ENCODE measurements at regions not wholly inside any gene's neighbourhood (a gene's known extent, or its start where the extent isn't known, plus 50 kb on each side); places are given as distances from the start of the nearest gene placed in this dataset.
A peak's percentile ranks its signal among the peaks of the same experiment; 100 is the strongest.

DNA sequence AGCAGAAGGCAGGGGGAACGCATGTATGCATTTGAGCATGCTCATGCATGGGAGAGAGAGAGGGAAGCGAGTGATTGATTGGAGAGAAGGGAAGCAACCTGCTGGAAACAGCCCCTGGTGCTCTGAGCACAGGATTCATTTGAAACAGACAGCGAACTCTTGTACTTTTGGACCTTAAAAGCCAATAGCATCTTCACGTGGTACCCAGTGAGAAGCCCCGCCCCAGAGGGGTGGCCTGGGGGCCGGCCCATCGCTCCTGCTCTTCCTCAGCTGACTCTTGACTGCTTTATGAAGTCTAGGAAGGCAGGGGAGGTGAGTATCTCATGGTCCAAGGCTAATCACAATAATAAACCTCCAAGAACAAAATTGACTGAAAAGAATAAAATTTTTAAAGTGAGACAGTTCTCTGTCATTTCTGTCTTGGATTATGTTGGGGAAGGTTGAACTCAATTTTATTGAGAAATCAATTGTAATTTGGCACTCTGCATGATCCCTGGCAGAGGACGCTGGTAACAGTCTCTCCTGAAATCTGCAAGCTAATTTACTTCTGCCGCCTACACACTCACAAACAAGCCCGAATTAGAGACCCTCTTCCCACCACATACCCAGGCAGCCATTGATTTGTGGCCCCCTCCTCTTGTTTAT is 168.2 kb upstream of the PPARGC1A start:
- no peak for DNase-seq (ENCODE audit: low read depth)

DNA sequence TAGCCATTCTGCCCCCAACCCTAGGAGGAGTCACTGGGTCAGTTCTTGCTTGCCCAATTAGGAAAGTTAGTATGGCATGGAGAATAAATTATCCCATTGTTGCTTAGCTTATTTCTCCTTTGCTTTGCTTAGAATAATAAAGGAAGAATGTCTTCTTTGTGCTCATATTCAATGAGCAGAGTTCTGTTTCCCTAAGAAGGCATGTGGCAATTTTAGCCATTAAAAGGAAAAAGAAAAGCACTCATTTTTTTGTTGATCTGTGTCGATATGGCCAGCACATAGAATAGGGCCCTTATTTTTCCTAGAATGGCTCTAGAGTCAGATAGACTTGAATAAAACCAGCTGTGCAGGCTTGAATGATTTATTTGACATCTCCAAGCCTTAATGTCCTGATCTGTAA is 166.4 kb upstream of the PPARGC1A start:
- DNase-seq (ENCODE audit: low read depth): no peak

DNA sequence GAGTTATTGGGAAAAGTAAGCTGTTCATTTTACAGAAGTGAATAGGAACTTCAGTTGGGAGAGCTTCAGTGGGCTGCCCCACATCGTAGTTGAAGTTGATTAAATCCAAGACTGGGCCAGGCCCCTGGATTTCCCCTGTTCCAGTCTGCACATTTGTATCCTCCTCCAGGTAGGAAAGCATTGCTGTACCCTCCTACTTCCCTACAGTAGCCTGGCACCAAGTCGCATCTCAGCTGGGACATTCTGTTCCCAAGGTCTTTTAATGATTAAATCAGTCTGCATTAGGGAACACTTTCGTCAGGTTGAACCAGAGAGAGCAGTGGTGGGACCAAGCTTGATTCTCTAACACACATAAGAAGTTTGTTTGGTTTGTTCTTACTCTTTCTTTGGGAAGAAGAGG is 165.8 kb upstream of the PPARGC1A start:
- no peak for DNase-seq (ENCODE audit: low read depth)

DNA sequence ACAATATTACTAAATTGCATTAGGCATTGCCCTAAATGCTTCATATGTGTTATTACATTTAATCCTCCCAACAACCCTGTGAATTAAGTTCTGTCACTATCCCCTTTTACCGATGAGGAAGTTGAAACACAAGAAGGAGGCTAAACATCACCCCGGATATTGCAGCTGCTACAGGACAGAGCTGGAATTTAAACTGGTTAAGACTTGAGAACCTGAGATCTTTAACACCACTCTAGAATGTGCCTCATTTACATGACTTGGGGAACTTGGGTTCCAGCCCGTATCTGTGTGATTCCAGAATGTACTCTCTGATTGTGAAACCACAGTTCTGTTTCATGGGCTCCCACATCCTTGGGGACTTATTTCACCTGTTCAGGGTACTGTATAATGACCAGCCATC is 165.1 kb upstream of the PPARGC1A start:
- DNase-seq (ENCODE audit: low read depth): no peak

DNA sequence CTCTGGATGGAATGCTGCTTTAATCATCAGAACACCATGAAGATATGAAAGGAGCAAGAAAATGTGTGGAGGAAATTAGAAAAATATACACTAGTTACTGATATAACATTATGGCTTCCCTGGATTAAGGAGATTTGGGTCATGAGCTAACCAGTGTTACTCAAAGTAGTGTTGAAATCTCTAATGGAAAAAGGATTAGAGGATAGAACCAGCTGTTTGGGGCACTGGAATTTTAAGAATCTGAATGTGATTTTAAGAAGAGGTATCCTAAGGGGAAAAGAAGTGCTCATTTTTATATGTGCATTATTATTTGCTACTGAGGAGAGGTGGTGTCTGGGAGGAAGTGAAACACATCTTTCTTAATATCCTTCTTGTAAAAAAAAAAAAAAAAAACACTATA is 164.1 kb upstream of the PPARGC1A start:
- DNase-seq (ENCODE audit: low read depth): no peak

DNA sequence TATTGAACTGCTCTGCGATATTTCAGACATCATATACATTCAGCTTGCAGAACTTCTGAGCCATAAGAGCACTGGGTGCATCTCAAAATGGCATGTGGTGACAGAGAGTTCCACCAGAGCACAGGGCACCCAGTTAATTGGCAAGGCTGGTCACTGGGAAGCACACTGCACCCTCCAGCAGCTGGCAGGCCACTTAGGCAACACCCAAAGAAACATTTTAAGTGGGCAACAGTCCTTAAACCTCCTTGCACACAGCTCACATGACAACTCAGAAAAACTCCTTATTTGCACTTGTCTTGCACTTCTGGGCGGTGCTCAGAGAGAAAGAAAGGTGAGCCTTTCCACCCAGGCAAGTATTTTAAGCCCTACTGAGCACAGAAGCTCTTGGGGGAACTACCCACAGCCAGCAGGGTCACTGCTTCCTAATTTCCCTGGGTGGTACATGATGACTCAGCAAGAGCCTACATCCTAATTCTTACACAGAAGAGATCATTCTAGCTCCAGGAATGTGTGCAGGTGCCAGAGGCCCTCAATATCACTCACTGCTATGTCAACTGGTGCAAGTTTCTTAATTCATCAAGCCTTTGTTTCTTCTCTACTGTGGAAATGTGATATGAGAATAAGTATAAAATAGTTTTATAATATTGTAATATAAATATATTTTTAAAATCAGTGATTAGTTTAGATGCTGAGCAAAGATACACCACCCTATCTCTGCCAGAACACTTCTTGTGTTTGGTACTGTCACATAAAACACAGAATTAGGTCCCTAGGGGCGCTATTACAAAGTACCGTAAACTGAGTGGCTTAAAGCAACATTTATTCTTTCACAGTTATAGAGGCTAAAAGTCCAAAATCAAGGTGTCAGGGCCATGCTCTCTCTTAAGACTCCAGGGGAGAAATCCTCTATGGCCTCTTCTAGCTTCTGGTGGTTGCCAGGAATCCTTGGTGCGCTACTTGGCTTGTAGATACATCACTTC is 155.1 kb upstream of the PPARGC1A start:
- no peak for DNase-seq (ENCODE audit: low read depth)

DNA sequence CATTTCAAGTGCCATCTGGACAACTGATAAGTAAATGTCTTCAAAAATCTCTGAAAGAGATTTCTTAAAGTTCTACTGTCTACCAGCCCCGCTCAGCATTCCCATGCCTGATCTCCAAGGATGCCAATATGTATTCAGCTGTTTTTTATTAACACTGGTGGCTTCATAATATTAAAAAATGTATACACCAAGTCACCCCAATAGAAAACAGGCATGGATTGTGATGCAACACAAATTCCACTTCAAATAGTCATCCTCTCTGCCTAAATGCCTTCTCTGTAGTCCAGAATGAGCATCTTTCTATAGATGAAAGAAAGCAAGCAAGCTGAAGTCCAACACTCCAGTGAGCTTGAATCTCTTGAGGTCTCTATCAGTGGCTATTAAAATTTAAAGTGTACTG is 152.2 kb upstream of the PPARGC1A start:
- DNase-seq (ENCODE audit: low read depth): peak; percentile 68

DNA sequence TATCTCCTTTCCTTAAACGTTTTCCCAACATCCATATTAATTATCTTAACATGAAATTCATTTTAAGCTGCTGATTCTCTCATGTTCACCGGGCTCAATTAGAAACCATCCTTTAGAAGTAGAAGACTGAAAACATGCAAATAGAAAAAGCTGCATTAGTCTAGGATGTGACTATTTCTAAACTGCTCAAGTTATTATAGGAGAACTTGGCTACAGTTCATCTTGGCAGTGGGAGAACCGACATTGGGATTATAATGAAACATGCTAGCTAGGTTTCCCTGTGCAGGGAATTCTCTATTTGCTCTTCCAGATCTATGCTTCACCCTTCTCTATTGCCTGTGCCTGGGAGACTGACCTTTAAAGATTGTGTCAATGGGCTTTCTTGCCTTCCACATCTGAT is 151.0 kb upstream of the PPARGC1A start:
- DNase-seq (ENCODE audit: low read depth): no peak

DNA sequence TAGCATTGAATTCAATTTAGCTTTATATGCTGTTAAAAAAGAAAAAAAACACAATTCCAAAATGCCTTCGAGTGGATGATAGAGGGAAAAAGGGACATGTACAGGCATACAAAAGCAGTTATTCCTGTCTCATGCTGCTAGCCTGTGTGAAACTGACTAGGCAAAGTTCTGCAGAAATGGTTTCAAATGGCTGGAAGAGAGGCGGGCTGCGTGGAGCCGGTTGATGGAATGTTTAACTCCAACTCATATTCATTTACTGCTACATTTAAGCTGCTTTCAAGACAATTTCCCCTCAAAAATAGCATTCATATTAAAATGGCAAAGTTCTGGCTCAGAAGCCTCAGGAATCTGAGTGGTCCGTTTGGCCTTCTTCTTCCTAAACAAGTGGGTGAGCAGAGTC is 143.8 kb upstream of the PPARGC1A start:
- no peak for DNase-seq (ENCODE audit: low read depth)

DNA sequence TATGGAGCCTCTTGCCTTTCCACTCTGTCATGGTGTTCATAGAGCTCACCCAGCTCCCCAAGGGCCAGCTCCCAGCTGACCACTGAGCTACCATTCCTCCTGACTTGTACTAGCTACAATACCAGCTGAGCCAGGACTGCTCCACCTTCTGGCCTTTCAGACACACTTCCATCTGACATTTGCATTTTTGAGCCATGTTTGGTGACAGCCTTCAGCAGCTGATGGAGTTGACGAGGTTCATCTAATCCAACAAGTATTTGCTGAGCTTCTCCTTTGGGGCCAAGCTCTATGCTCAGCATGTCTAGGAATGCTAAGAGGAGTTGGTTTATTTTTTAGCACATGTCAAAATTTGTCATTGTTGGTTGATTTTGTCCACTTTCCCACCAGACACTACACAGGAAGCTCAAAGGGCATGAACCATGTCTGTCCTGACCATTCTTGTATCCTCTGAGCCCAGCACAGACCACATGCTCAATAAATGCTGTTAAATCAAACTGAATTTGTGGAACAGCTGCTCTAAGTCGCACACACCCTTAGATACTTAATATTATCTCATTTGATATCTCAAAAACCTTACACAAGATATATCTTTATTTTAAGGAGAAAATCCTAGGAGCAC is 142.6 kb upstream of the PPARGC1A start:
- DNase-seq (ENCODE audit: low read depth): no peak

DNA sequence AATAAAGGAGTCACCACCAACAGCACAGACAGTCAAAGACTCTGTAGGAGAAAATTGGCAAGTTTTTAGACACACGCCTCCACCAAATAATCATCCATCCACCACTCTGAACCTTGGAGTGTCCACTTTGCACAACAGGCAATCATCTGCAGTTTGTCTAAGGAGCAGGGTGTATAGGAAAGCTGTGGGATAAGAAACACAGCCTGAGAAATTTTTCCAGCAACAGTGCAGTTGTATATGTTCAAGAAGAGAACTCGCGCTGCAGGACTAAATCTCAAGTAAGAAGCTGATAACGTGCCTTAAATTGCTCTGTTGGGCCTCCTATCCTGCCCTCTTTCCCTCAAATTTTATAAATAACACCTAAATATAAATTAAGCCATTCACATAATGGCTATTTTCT is 136.7 kb upstream of the PPARGC1A start:
- DNase-seq (ENCODE audit: low read depth): no peak

DNA sequence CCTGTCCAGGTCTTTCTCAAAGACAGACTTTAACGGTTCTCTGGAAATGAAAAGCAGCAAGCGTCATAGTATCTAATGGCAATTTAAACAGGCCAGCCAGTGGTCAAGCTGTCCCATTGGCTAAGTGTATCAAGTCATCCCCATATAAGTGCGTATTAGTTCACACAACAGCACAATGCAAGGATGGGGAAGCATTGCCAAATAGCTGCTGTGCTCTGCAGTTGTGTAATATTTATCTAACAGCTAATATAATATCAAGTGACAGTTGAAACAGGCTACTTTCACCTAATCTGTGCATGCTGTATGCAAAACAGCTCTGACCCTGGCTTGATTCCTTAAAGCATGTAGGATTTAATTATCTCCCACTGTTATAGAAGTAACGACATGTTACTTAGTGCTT is 134.8 kb upstream of the PPARGC1A start:
- no peak for DNase-seq (ENCODE audit: low read depth)

DNA sequence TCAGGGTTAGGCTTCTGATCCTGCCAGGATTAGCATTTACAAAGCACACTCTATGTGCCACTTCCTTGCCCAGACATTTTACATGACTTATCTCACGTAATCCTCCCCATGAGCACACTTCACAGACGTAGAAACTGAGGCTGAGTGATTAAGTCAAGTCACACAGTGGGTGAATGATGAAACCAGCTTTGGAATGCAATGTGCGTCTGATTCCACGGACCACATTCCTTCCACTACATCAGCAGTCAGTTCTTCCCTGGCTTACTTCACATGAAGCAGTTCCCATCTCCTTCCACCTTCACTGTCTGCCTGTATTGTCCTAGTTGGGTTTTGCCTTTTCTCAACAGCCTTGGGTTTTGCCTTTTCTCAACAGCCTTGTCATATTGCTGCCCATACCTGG is 134.3 kb upstream of the PPARGC1A start:
- DNase-seq (ENCODE audit: low read depth): peak; percentile 30

DNA sequence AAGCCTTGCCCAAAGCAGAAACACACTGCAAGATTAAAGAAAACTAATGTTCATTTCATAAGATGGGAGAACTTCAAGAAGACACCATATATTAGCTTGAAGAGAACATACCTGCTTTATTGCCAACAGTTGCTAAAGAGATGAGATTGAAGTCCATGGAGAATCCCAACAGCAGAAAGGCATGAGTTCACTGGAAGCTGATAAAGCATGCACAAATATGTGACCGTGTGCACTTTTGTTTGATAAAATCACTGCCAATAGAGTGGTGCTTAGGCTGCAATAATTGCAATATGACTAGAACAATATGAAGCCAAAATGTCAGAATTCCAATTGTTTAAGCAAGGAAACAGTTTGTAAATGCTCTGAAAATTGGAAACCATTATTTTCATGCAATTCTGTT is 125.9 kb upstream of the PPARGC1A start:
- no peak for DNase-seq (ENCODE audit: low read depth)

DNA sequence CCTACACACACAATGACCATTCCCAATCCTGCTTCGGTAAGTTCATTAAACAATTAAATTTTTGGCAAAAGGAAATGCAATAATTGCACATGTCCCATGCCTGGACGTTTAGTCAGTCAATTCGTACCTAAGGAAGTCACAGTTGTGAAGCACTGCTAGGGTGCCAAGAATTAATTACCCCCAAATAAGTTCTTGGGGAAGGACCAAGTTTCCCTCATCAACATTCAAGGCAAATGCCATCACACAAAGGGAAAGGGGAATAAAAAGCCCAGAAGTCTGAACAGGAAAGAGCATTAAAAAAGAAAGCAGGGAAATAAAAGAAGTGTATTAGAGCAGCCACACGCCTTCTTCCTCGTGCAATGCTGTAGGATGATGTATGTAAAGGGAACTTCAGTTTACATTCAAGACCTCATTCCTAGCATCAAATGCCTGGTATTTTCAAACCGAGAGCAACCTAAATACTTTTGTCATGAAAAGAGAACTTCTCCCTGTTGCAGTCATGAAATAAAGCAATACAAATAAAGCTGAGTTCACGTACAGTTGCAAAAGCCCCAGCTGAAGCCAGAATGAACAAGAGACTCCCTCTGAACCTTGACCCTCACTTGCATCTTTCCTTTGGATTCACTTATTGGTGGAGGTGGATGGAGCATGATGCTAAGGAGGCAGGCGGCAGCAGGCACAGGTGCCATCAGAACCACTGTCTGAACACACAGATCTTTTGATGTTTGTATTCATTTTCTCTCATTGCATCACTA is 124.0 kb upstream of the PPARGC1A start:
- no peak for DNase-seq (ENCODE audit: low read depth)

DNA sequence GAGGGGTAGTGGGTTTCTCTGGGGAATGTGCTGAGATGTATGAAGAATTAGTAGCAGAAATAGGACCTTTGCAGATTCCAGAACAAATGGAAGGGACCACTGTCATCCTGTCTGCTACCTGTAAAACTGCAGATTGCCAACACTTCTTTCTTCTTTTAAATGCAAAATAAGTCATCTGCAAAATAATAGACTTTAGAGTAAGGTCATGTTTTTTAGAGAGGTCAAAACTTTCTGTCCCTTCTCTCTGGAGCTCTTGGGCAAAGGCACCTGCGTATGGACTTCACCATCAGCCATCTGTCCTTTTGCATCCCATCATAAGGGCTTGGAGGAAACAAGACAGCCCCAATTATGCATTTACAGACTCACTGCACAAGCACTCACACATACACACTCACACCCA is 121.1 kb upstream of the PPARGC1A start:
- DNase-seq (ENCODE audit: low read depth): no peak

DNA sequence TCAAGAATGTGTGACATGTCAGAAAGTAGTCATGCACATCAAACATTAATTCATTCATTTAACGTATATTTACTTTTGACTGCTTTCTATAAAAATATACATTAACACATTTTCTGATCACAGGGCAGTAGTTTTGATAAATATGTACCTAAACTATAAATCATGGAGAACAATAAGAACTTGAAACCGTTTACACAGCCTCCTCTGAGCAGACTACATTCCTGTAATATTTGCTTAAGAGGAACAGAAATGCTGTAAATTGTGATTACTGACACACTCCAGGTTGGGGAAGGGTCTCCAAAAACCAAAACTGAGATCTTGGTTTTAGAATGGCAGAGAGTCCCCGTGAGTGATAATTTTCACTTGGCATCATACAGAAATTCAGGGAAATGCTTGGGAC is 120.7 kb upstream of the PPARGC1A start:
- DNase-seq (ENCODE audit: low read depth): no peak

DNA sequence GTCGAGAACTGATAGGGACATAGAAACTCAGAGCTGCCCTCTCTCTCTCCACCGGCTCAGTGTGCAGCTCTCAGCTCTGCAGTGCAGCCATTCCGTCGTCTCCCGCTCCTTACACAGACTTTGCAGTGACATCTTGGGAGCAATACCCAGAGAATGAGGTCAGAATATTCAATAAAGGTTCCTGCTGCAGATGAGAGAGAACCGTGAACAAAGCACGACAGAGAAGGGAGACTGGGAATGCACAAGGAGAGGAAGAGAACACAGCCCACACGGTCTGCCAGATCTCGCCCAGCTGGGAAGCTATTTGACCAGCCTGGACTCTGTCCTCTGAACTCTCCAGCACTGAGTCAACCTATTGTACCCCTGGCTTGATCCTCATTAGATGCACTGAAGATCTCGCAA is 118.0 kb upstream of the PPARGC1A start:
- no peak for DNase-seq (ENCODE audit: low read depth)

DNA sequence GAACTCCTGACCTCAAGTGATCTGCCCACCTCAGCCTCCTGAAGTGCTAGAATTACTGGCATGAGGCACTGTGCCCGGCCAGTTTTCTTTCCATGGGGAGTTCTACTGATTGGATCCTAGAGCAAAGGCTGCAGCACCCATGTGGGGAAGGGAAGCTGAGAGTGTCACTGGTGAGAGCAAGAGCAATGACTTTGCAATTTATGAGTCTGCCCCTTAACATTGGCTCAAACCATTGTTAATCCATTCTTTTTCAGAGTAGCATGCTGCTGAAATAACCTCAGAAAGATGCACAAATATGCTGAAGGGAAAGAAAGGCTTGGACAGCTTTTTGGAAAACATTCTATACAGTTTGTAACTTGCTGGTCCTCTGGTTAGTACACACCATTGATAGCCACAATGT is 116.4 kb upstream of the PPARGC1A start:
- no peak for DNase-seq (ENCODE audit: low read depth)

DNA sequence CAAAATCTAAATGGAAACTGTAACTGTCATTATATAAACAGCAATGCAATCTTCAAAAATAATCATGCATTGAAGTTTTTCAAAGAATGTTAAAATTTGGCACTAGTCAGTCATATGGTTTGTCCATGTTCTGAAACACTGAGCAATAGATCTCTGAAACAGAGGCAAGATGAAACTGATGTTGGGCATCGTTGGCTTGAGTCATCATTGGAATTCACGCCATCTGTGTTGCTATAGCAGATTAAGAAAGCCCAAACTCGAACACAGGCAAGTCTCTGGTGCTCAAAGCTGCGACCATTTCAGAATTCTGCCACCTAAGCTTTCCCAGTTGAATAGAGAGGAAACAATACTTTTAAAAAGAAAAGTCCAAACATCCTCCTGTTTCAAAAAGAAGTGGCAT is 114.1 kb upstream of the PPARGC1A start:
- DNase-seq (ENCODE audit: low read depth): no peak

DNA sequence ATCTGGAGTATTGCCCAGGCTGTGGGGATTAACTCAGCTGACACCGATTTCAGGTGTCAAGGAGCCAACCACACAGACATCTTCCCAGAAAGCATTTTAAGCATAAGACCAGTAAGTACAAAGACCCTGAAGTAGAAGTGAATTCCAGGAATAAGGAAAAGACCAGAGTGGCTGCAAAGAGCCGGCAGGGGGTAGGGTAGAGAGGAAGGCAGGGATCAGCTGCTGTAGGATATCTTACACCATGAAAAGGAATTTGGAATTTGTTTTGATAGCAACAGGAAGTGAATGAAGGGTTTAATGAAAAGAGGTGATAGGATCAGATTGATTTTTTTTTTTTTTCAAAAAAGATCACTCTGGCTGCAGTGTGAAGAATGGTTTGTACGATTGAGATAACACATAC is 113.6 kb upstream of the PPARGC1A start:
- DNase-seq (ENCODE audit: low read depth): no peak

DNA sequence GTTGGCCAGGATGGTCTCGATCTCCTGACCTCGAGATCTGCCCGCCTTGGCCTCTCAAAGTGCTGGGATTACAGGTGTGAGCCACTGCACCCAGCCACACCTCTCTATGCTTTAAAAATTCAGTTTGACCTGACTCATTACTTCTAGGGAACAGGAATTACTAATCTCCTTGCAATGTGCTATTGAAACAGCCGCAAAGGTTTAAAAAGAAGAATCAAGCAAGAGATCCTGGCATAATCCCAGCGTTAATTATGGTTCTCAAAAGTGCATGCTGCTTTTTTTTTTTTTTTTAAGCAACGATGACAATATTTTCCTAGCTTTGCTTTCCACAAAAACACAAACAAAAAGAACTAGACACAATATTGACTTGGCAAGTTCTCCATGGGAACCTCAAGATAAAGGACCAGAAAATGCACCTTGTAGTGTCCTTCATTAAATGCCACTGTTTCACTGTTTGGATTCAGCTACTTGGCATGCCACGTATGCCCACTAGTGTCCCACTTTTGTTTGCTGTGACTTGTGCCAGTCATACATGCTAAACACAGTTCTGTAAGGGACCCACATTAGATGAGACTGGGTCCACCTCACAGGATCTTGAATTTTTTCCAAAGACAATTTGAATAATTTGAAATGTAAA is 112.6 kb upstream of the PPARGC1A start:
- DNase-seq (ENCODE audit: low read depth): no peak

Data from non-pigmented ciliary epithelial cell (primary cell).